AG10803 (cell line): ENCODE measurements at regions not wholly inside any gene's neighbourhood (a gene's known extent, or its start where the extent isn't known, plus 50 kb on each side); places are given as distances from the start of the nearest gene placed in this dataset.

Experiments
- DNase-seq: peaks from one replicate; pipeline ENCODE4 v3.0.0; 2010; ENCODE audit warnings: low read depth
- H3K4me3 ChIP-seq: 2 replicates; pipeline ENCODE4 v1.5.1; 2011; ENCODE audit warnings: mild to moderate bottlenecking, low read length, control low read depth
- TF ChIP-seq, protein P1 (sequence below): conservative IDR thresholded peaks from 2 replicates; pipeline ENCODE4 v1.5.1; 2011; ENCODE audit warnings: mild to moderate bottlenecking, low read length, control low read depth, inconsistent platforms

DNA sequence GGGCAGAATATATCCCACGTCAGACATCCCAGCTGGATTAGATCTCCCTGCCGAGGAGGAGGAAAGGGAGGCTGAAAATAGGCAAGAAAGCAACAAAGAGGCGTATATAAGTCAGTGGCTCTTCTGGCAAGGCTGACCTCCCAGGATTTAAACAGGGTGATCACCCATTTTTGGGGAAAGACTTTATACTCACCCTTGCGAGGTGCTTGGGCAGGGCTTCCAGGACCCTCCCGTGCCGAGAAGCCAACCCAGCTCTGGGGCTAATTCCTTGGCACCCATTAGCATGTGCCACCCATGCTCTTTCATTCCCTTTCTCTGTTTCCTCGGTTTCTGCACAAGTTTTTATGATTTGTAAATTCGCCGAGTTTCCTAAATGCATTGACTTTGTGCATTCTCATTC lies 230.2 kb upstream of the IRX2 start:
- TF ChIP-seq, protein P1, sequence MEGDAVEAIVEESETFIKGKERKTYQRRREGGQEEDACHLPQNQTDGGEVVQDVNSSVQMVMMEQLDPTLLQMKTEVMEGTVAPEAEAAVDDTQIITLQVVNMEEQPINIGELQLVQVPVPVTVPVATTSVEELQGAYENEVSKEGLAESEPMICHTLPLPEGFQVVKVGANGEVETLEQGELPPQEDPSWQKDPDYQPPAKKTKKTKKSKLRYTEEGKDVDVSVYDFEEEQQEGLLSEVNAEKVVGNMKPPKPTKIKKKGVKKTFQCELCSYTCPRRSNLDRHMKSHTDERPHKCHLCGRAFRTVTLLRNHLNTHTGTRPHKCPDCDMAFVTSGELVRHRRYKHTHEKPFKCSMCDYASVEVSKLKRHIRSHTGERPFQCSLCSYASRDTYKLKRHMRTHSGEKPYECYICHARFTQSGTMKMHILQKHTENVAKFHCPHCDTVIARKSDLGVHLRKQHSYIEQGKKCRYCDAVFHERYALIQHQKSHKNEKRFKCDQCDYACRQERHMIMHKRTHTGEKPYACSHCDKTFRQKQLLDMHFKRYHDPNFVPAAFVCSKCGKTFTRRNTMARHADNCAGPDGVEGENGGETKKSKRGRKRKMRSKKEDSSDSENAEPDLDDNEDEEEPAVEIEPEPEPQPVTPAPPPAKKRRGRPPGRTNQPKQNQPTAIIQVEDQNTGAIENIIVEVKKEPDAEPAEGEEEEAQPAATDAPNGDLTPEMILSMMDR, result no peak
- no peak overlapping the region for H3K4me3 ChIP-seq
- DNase-seq, result no peak

DNA sequence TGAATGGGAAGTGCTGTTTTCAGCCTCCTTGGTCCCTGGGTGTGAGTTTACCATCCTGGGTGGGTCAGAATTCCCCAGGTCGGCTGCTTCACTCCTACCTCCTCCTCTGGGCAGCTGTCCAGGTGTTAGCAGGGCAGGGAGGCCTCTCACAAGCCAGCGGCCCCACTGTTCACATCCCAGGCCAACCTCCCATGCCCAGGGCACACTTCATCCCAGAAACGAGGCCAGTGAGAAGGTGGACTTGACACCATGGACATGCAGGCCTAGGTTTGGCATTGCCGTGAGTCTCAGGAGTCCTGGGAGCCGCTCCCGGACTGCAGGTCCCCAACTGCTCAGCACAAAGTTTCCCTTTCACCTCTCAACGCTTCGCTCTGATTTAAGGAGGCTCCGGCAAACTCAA lies 229.6 kb upstream of the IRX2 start:
- no peak for DNase-seq

DNA sequence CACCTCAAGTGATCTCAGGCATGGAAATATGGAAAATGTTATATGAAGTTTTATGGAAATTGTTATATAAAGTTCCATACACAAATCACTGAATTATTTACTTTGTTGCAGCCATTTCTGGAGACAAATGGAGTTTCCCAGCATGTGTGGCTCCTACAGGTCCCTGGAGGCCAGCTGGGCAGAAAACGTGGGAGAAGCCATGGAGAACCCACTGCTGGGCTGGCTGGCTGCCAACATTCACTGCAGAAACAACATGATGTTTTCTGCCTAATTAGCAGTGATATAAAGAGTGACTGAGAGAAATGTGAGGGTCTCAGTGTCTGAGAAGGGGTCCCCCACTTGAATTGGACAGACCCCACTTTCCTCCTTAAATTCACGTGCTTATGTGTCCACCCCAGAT lies 208.8 kb upstream of the IRX2 start:
- no peak for DNase-seq
- TF ChIP-seq, protein P1, result no peak
- no peak overlapping the region for H3K4me3 ChIP-seq

More for the DNA sequence above, 229.6 kb upstream of the IRX2 start:
- TF ChIP-seq, protein P1, result no peak
- H3K4me3 ChIP-seq, result no peak overlapping the region

- no peak overlapping the region for H3K4me3 ChIP-seq
- DNase-seq, result no peak
- TF ChIP-seq, protein P1, result no peak
These were observed 207.5 kb upstream of the IRX2 start for GRCh38 chr5:2958976-2959375.

DNA sequence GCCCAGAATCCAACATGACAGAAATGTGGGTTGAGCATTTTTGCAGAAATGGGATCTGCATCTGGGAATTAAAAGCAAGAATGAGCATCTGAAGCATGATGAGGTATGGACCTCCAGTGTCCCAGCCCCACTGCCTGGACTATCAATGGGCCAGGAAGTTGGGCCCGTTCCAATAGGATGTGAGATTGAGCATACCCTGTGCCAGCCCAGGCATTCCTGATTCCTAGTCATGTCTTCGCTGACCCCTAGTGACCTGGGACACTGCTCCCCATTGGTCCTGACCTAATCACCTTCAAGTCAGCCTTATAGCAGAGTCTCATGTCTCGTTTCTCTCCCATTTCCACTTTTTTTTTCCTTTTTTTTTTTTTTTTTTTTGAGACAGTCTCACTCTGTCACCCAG lies 197.4 kb upstream of the IRX2 start:
- H3K4me3 ChIP-seq, result no peak overlapping the region
- TF ChIP-seq, protein P1, result no peak
- DNase-seq, result no peak

DNA sequence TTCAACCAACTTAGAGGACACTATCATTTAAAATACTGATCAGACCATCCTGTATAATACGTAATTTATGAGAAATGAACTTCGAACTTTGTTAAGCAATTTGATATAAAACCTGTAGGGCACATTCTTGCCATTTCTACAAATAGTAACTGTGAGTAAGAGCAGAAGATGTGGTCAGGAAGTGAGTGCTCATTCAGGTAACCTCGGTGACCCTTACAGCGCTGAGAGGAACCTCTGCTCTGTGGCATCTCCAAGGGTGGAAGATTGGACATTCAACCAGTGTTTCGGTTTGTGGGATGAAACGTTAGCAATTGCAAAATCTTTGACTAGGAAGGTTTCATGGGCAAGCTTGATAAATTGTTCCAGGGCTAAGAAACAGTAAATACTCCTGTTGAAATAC lies 194.8 kb upstream of the IRX2 start:
- no peak for DNase-seq
- TF ChIP-seq, protein P1, result no peak
- no peak overlapping the region for H3K4me3 ChIP-seq

GRCh38 chr5:2936413-2936812 lies 184.9 kb upstream of the IRX2 start:
- no peak for DNase-seq
- TF ChIP-seq, protein P1, result no peak
- no peak overlapping the region for H3K4me3 ChIP-seq
